ENCODE measurements at regions not wholly inside any gene's neighbourhood (a gene's known extent, or its start where the extent isn't known, plus 50 kb on each side); places are given as distances from the start of the nearest gene placed in this dataset.

DNA sequence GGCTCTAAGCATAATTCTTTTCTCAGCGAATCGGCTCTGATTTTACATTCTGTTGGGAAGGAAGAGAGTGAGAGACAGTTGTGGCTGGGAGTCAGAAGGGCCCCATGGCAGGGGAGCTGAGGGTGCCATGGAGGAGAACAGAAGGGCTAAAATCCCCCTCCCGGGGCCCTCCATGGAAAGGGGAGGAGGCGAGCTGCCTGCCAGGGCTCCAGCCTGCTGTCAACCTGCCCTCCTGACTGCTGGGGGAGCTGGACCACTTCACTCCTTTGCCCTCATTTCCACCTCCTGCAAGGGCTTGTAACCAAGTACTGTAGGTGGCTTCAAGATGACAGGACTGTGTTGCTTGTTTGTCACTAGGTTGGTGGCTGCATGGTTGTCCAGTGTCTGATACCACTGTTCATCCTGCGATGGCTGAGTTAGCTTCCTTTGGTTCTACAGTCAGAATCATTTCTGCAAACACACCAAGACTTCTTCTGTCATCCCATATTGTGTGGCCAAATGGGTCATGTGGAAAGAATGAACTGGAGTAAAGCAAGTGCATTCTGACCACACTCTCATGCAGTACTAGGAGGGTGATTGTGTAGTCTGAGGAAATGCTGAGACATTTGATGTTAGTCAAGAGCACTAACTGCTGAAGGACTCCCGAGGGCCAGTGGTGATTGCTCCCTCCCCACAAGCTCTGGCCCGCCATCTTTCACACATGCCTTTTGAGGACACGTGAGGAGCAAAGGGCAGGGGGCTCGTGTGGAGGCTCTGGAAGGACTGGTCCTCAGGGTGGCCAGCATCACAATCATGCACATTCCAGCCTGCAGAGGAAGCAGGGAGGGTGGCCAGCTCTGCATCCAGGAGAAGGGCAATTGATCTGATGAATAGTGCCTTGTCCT is 307.2 kb downstream of the GADD45G start:
- no peak for DNase-seq (ENCODE audit: low read depth)
- H3K4me3 ChIP-seq (ENCODE audit: low read length), result no peak overlapping the region
- H3K27me3 ChIP-seq (replicated peaks; ENCODE audit: control insufficient read depth, insufficient read depth, low read length), result no peaks in the 10 kb centered on the region
- no peaks in the 10 kb centered on the region for H3K9me3 ChIP-seq (ENCODE audit: control insufficient read depth, low read length)
- no peaks in the 10 kb centered on the region for H3K36me3 ChIP-seq (ENCODE audit: control insufficient read depth, insufficient read depth, low read length, severe bottlenecking)
- H3K9ac ChIP-seq (ENCODE audit: low read length), result no peak overlapping the region
- H3K4me1 ChIP-seq (ENCODE audit: control insufficient read depth, insufficient read depth, low read length), result peaks cover 5% of the 10 kb centered on the region

DNA sequence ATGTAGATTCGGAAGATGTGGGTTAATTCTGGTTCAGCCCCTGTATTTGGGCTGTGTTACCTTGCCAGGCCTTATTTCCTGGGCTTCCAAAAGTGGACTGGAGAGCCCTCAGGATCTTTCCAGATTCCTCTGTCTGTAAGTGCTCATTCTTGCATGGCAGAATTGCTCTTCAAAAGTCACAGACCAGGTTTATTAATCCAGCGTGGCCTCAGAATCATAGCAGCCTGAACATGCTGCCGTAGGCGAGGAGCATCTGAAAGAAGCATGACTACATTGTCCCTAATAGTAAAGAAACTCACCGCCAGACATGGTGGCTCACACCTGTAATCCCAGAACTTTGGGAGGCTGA is 307.8 kb downstream of the GADD45G start:
- no peaks in the 10 kb centered on the region for H3K36me3 ChIP-seq (ENCODE audit: control insufficient read depth, insufficient read depth, low read length, severe bottlenecking)
- H3K9ac ChIP-seq (ENCODE audit: low read length), result no peak overlapping the region
- H3K4me3 ChIP-seq (ENCODE audit: low read length), result no peak overlapping the region

DNA sequence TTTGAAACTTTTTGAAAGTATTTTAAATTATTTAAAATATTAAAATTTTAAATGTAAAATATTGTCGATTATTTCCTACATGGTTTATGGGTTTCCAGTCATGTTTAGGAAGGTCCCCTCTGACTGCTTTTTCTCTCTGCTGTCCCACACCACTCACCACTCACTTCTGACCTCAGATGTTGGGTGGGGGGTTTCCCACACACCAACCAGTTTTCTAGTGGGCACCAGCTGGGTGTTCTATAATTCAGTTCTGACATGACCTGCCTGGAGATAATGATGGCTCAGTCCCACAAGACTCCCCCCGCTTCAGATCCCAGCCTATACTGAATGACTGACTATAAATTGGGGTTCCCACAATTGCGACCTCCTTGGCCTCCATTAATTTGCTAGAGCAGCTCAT is 310.4 kb downstream of the GADD45G start:
- H3K4me3 ChIP-seq (ENCODE audit: low read length), result no peak overlapping the region
- DNase-seq (ENCODE audit: low read depth), result no peak

More for the DNA sequence above, 307.8 kb downstream of the GADD45G start:
- Histone ChIP-seq H3K4me1 (ENCODE audit: control insufficient read depth, insufficient read depth, low read length) (peaks cover 5% of the 10 kb centered on the region), H3K27me3 (replicated peaks; ENCODE audit: control insufficient read depth, insufficient read depth, low read length) (no peaks in the 10 kb centered on the region), H3K9me3 (ENCODE audit: control insufficient read depth, low read length) (no peaks in the 10 kb centered on the region)
- DNase-seq (ENCODE audit: low read depth), result no peak

DNA sequence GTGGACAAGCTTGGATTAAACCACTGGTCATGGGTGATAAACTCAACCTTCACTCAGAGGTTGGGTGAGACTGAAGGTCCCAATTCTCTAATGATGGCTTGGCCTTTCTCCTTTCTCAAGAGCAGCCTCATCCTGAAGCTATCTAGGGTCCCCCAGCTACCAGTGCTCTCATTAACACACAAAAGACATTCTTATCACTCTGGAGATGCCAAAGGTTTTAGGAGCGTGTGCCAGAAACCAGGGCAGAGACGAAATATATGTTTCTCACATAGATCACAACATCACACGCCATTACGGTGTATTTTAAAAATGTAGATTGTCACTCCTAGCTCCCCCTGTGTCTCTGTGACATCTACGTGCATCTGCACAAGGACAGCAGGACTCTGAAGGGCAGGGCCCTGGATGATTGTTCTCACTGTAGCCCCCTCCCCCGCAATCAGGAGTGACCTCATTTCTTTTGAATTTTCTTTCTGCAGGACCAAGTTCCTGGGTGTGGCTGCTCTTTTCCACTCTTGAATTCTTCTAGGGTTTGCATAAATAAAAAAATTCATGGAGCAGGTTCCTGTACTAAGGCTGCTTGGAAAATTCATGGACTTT is 311.3 kb downstream of the GADD45G start:
- no peak for DNase-seq (ENCODE audit: low read depth)
- H3K36me3 ChIP-seq (ENCODE audit: control insufficient read depth, insufficient read depth, low read length, severe bottlenecking), result no peaks in the 10 kb centered on the region

More for the DNA sequence above, 310.4 kb downstream of the GADD45G start:
- no peak overlapping the region for H3K9ac ChIP-seq (ENCODE audit: low read length)
- peaks cover 5% of the 10 kb centered on the region for H3K4me1 ChIP-seq (ENCODE audit: control insufficient read depth, insufficient read depth, low read length)
- no peaks in the 10 kb centered on the region for H3K36me3 ChIP-seq (ENCODE audit: control insufficient read depth, insufficient read depth, low read length, severe bottlenecking)
- H3K27me3 ChIP-seq (replicated peaks; ENCODE audit: control insufficient read depth, insufficient read depth, low read length), result peaks cover 10% of the 10 kb centered on the region
- H3K9me3 ChIP-seq (ENCODE audit: control insufficient read depth, low read length), result no peaks in the 10 kb centered on the region

DNA sequence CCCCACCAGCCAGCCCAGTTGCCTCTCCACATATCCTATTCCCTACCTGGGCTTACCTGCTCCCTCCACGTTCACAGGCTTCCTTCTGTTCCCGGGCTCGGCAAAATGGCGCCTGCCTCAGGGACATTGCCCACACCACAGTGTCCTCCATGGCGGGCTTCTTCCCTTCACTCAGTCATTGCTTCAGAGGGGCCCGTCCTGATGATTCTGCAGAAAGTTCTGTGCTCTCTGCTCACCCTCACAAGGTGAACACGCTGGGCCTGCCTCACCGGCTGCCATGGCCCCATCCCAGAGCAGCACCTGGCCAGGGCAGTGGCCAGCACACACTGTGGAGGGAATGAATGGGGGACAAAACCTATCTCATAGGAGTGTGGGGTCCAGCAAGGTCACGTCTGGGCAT is 313.0 kb downstream of the GADD45G start:
- H3K4me1 ChIP-seq (ENCODE audit: control insufficient read depth, insufficient read depth, low read length), result no peaks in the 10 kb centered on the region
- no peaks in the 10 kb centered on the region for H3K36me3 ChIP-seq (ENCODE audit: control insufficient read depth, insufficient read depth, low read length, severe bottlenecking)
- peaks cover 28% of the 10 kb centered on the region for H3K27me3 ChIP-seq (replicated peaks; ENCODE audit: control insufficient read depth, insufficient read depth, low read length)
- H3K4me3 ChIP-seq (ENCODE audit: low read length), result no peak overlapping the region
- DNase-seq (ENCODE audit: low read depth), result no peak
- no peaks in the 10 kb centered on the region for H3K9me3 ChIP-seq (ENCODE audit: control insufficient read depth, low read length)
- no peak overlapping the region for H3K9ac ChIP-seq (ENCODE audit: low read length)

More for the DNA sequence above, 311.3 kb downstream of the GADD45G start:
- Histone ChIP-seq H3K4me3 (ENCODE audit: low read length) (no peak overlapping the region), H3K9ac (ENCODE audit: low read length) (no peak overlapping the region), H3K4me1 (ENCODE audit: control insufficient read depth, insufficient read depth, low read length) (peaks cover 5% of the 10 kb centered on the region), H3K9me3 (ENCODE audit: control insufficient read depth, low read length) (no peaks in the 10 kb centered on the region), H3K27me3 (replicated peaks; ENCODE audit: control insufficient read depth, insufficient read depth, low read length) (peaks cover 19% of the 10 kb centered on the region)

DNA sequence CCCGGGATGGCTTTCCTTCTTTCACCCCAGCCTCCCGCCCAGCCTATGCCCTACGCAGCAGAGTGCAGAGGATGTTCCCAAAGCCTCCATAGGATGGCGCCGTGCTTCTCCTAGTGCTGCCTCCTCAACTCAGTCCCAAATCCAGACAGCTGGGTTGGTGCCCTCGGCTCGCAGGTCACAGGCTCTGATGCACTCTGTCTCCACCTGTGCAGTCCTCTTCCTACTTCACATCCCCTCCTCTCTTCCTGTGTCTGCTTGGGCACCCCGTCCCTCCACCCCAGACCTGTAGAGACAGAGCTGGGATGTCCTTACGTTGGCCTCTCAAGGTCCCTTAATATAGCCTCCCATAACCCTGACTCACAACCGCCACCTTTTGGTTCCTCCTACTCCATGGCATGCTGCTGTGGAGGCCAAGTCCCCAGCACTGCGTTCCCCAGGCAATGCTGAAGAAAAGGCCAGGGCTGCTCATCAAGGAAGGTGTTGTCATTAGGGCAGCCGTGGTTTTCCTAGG is 314.4 kb downstream of the GADD45G start:
- H3K9me3 ChIP-seq (ENCODE audit: control insufficient read depth, low read length), result no peaks in the 10 kb centered on the region
- H3K9ac ChIP-seq (ENCODE audit: low read length), result no peak overlapping the region
- DNase-seq (ENCODE audit: low read depth), result no peak
- H3K4me3 ChIP-seq (ENCODE audit: low read length), result no peak overlapping the region
- no peaks in the 10 kb centered on the region for H3K36me3 ChIP-seq (ENCODE audit: control insufficient read depth, insufficient read depth, low read length, severe bottlenecking)
- peaks cover 39% of the 10 kb centered on the region for H3K27me3 ChIP-seq (replicated peaks; ENCODE audit: control insufficient read depth, insufficient read depth, low read length)
- no peaks in the 10 kb centered on the region for H3K4me1 ChIP-seq (ENCODE audit: control insufficient read depth, insufficient read depth, low read length)

DNA sequence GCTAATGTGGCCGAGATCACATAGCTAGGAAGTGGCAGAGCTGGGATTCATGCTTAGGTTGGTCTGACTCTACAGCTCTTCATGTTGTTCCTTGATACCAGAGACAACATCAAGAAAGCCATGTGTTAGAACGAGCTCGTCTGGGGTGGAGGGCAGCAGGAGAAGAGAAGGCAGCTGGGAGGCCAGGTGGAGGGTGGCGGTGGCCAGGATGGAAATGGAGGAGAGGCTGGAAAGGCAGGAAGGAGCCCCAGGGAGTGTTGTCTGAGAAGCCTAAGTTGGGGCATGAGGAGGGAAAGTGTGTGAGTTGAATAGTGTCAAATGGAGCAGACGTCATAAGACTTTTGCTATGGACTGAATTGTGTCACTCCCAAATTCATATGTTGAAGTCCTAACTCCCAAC is 315.3 kb downstream of the GADD45G start:
- H3K9me3 ChIP-seq (ENCODE audit: control insufficient read depth, low read length), result no peaks in the 10 kb centered on the region
- H3K4me3 ChIP-seq (ENCODE audit: low read length), result no peak overlapping the region
- H3K9ac ChIP-seq (ENCODE audit: low read length), result no peak overlapping the region
- H3K4me1 ChIP-seq (ENCODE audit: control insufficient read depth, insufficient read depth, low read length), result no peaks in the 10 kb centered on the region
- no peak for DNase-seq (ENCODE audit: low read depth)
- H3K27me3 ChIP-seq (replicated peaks; ENCODE audit: control insufficient read depth, insufficient read depth, low read length), result peaks cover 48% of the 10 kb centered on the region
- H3K36me3 ChIP-seq (ENCODE audit: control insufficient read depth, insufficient read depth, low read length, severe bottlenecking), result no peaks in the 10 kb centered on the region

DNA sequence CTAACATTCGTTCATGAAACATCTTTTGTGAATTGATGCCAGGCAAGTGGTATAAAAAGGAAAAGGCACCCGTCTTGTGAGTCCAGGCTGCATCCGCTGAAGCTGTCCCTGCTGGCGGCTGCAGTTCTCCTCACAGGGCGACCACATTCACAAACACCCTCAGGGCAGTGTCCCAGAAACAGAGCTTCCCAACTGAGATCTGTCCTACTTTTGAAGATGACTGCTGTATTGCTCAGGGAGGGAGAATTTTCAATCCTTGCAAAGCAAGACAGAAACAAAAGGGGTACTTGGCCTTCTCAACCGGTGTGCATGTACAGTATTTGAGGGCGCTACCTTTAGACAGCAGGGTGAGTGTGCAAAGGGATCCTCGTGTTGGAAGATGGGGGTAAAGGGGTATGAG is 316.1 kb downstream of the GADD45G start:
- H3K9ac ChIP-seq (ENCODE audit: low read length), result no peak overlapping the region
- no peaks in the 10 kb centered on the region for H3K9me3 ChIP-seq (ENCODE audit: control insufficient read depth, low read length)
- peaks cover 49% of the 10 kb centered on the region for H3K27me3 ChIP-seq (replicated peaks; ENCODE audit: control insufficient read depth, insufficient read depth, low read length)
- no peak for DNase-seq (ENCODE audit: low read depth)
- H3K4me1 ChIP-seq (ENCODE audit: control insufficient read depth, insufficient read depth, low read length), result no peaks in the 10 kb centered on the region
- H3K36me3 ChIP-seq (ENCODE audit: control insufficient read depth, insufficient read depth, low read length, severe bottlenecking), result no peaks in the 10 kb centered on the region
- no peak overlapping the region for H3K4me3 ChIP-seq (ENCODE audit: low read length)

DNA sequence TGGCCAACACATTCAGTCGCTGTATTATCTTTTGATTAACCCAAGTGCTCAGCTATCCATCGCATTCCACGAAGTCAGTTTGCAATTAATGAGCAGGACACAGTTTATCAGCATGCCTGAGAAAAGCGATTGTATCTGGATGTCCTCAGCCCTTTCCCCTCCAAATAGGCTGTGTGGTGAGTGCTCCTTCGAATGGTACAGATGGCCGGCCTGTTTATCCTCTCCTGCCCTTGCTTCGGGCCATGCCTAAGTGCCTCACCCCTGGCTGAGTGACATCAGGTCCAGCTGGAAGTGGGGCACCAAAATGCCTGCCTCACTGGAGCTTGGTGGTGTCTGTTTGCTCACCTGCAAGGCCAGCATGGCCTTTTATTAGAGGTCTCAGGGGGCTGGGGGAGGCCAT is 317.3 kb downstream of the GADD45G start:
- Histone ChIP-seq H3K9me3 (ENCODE audit: control insufficient read depth, low read length) (no peaks in the 10 kb centered on the region), H3K27me3 (replicated peaks; ENCODE audit: control insufficient read depth, insufficient read depth, low read length) (peaks cover 59% of the 10 kb centered on the region), H3K36me3 (ENCODE audit: control insufficient read depth, insufficient read depth, low read length, severe bottlenecking) (no peaks in the 10 kb centered on the region), H3K4me3 (ENCODE audit: low read length) (no peak overlapping the region), H3K4me1 (ENCODE audit: control insufficient read depth, insufficient read depth, low read length) (no peaks in the 10 kb centered on the region), H3K9ac (ENCODE audit: low read length) (no peak overlapping the region)
- no peak for DNase-seq (ENCODE audit: low read depth)

DNA sequence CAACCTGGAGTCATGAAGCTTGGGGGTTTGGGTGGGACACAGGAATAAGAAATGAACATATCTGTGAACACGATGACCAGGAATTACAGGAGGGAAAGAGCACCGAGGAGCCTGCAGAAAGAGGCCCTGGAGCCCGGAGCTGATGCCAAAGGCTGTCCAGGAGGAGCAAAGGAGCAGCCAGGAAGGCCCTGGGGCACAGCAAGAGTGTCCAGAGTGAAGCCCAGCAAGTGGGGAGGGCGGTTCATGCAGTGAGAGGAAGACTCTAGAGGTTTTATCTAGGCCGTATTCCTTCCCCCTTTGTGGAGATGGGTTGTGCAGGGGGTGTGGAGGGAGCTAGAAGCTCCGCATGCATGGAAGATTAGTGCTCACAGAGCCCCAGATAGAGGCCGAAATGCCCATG is 318.4 kb downstream of the GADD45G start:
- peaks cover 65% of the 10 kb centered on the region for H3K27me3 ChIP-seq (replicated peaks; ENCODE audit: control insufficient read depth, insufficient read depth, low read length)
- no peaks in the 10 kb centered on the region for H3K36me3 ChIP-seq (ENCODE audit: control insufficient read depth, insufficient read depth, low read length, severe bottlenecking)
- no peak overlapping the region for H3K9ac ChIP-seq (ENCODE audit: low read length)
- no peak for DNase-seq (ENCODE audit: low read depth)
- no peak overlapping the region for H3K4me3 ChIP-seq (ENCODE audit: low read length)
- no peaks in the 10 kb centered on the region for H3K4me1 ChIP-seq (ENCODE audit: control insufficient read depth, insufficient read depth, low read length)
- H3K9me3 ChIP-seq (ENCODE audit: control insufficient read depth, low read length), result no peaks in the 10 kb centered on the region

DNA sequence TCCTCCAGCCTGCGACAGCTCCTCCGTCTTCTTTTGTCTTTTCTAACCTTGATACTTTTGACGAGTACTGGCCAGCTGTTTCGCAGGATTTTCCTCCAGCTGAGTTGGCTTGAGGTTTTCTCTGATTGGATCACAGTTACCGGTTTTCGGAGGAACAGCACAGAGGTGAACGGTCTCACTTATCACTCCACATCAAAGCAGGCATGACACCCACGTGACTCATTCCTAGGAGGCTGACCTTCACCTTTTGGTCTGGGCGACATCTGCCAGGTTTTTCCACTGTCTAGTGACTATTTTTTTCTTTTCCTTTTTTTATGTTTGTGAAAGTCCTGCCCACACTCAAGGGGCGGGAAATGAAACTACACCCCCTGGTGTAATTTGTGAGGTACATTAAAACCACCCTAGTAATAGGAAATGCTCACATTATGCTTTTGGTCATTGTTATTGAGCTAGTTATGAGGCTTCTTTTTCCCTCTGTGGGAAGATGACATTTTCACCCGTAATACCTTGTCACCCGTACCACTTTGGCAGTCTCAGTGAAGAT is 319.2 kb downstream of the GADD45G start:
- Histone ChIP-seq H3K9ac (ENCODE audit: low read length) (no peak overlapping the region), H3K4me3 (ENCODE audit: low read length) (no peak overlapping the region), H3K9me3 (ENCODE audit: control insufficient read depth, low read length) (no peaks in the 10 kb centered on the region), H3K36me3 (ENCODE audit: control insufficient read depth, insufficient read depth, low read length, severe bottlenecking) (no peaks in the 10 kb centered on the region), H3K27me3 (replicated peaks; ENCODE audit: control insufficient read depth, insufficient read depth, low read length) (peaks cover 65% of the 10 kb centered on the region), H3K4me1 (ENCODE audit: control insufficient read depth, insufficient read depth, low read length) (peaks cover 3% of the 10 kb centered on the region)
- no peak for DNase-seq (ENCODE audit: low read depth)
